Nephron (organoid): ENCODE measurements at regions not wholly inside any gene's neighbourhood (a gene's known extent, or its start where the extent isn't known, plus 50 kb on each side); places are given as distances from the start of the nearest gene placed in this dataset.
"Not testable (repeated sequence)": the region's sequence is repeated elsewhere in the genome, so short reads cannot be mapped to it uniquely, and the experiment has no call there.

Experiments
- H3K27ac Mint-ChIP-seq, 3 experiments: 2 replicates each; pipeline ENCODE4 v1.8.0; 2020; ENCODE audit warnings: mixed read lengths in 3 of 3, mild to moderate bottlenecking in 2 of 3, moderate library complexity in 1 of 3
- H3K27me3 Mint-ChIP-seq: 2 replicates; pipeline ENCODE4 v1.8.0; 2021; ENCODE audit warnings: low read depth, mild to moderate bottlenecking, moderate library complexity, mixed read lengths
- H3K36me3 Mint-ChIP-seq: 2 replicates; pipeline ENCODE4 v1.8.0; 2020; ENCODE audit warnings: low read depth, mixed read lengths
- H3K4me1 Mint-ChIP-seq: 2 replicates; pipeline ENCODE4 v1.8.0; 2020; ENCODE audit warnings: mixed read lengths
- H3K4me3 Mint-ChIP-seq, 3 experiments: 2 replicates each; pipeline ENCODE4 v1.8.0; 2020; ENCODE audit warnings: mild to moderate bottlenecking in 3 of 3, mixed read lengths in 3 of 3, moderate library complexity in 2 of 3
- H3K9me3 Mint-ChIP-seq: 2 replicates; pipeline ENCODE4 v1.8.0; 2020; ENCODE audit warnings: mixed read lengths
- CTCF ChIP-seq, 3 experiments: fragments of 200-600 bp; sonication (generic); IDR thresholded peaks; one replicate each; pipeline ENCODE4 v1.5.0; 2021; ENCODE audit warnings: antibody characterized with exemption in 3 of 3; ENCODE audit not compliant: unreplicated experiment in 3 of 3

DNA sequence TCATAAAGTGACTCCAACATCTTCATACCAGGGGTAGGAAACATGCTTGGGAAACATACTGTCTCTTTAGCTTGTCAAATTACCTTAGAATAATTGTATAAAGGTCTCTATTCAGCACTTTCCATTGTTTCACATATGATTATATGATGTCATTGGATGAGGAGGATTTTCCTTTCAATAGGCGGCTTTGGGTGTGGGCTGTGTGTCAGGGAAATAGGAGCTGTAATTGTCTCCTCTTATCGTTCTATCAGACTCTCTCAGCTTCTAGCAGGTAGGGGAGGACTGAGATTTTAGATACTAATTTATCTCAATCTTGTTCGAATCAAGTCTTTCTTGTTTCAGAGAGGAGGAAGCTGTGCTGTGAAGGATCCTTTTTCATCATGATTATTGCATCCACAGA, 179.4 kb upstream of the OLIG3 start:
- Mint-ChIP-seq H3K4me3 (no peak overlapping the region), H3K9me3 (peaks cover 19% of the 10 kb centered on the region), H3K27ac (no peak overlapping the region), H3K27me3 (no peaks in the 10 kb centered on the region), H3K4me1 (no peaks in the 10 kb centered on the region), H3K36me3 (no peaks in the 10 kb centered on the region)
- TF ChIP-seq CTCF (IDR thresholded peaks at IDR 0.05; ENCODE audit: unreplicated experiment in 3 of 3): no peak

- Mint-ChIP-seq H3K27ac (no peak overlapping the region), H3K4me3 (no peak overlapping the region), H3K36me3 (no peaks in the 10 kb centered on the region), H3K27me3 (no peaks in the 10 kb centered on the region), H3K4me1 (no peaks in the 10 kb centered on the region), H3K9me3 (peaks cover 18% of the 10 kb centered on the region)
- TF ChIP-seq CTCF (IDR thresholded peaks at IDR 0.05; ENCODE audit: unreplicated experiment in 3 of 3): no peak
These were observed 182.7 kb upstream of the OLIG3 start for GRCh38 chr6:137676888-137677287.

DNA sequence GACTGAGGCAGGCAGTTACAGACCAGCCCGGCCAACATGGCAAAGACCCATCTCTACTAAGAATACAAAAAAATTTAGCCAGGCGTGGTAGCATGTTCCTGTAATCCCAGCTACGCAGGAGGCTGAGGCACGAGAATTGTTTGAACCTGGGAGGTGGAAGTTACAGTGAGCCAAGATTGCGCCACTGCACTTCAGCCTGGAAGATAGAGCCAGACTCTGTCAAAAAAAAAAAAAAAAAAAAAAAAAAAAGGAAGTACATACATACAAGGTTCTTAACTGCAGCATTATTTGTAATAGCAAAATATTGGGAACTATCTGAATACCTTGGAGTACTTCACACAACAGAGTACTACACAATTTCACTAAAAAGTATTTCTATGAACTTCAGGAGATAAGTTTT, 183.5 kb upstream of the OLIG3 start:
- no peaks in the 10 kb centered on the region for H3K4me1 Mint-ChIP-seq
- H3K36me3 Mint-ChIP-seq: no peaks in the 10 kb centered on the region
- no peak overlapping the region for H3K27ac Mint-ChIP-seq
- TF ChIP-seq CTCF (IDR thresholded peaks at IDR 0.05; ENCODE audit: unreplicated experiment in 3 of 3): no peak
- no peak overlapping the region for H3K4me3 Mint-ChIP-seq
- peaks cover 22% of the 10 kb centered on the region for H3K9me3 Mint-ChIP-seq
- no peaks in the 10 kb centered on the region for H3K27me3 Mint-ChIP-seq

DNA sequence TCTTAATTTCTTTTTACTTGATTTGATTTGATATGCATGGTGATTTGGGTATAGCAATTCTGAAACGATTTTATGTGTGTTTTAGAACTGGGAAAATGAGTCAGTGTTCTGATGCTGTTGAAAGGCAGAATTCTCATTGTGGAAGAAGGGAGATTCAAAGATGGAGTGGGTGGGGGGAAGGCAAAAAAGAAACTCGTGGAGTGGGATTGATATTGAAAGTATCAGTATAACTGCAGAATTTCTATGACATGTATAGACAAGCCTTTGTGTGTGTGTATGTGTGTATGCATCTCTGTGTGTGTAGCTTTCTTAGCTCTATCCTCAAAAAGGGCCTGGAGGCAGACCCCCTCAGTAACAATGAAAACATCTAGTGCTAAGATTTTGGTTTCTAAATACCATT, 184.3 kb upstream of the OLIG3 start:
- peaks cover 22% of the 10 kb centered on the region for H3K9me3 Mint-ChIP-seq
- H3K27me3 Mint-ChIP-seq: no peaks in the 10 kb centered on the region
- H3K4me1 Mint-ChIP-seq: no peaks in the 10 kb centered on the region
- H3K36me3 Mint-ChIP-seq: no peaks in the 10 kb centered on the region
- TF ChIP-seq CTCF (IDR thresholded peaks at IDR 0.05; ENCODE audit: unreplicated experiment in 3 of 3): no peak
- no peak overlapping the region for H3K27ac Mint-ChIP-seq
- H3K4me3 Mint-ChIP-seq: no peak overlapping the region

- Mint-ChIP-seq H3K4me1 (no peaks in the 10 kb centered on the region), H3K36me3 (no peaks in the 10 kb centered on the region), H3K4me3 (no peak overlapping the region), H3K9me3 (peaks cover 22% of the 10 kb centered on the region), H3K27me3 (no peaks in the 10 kb centered on the region), H3K27ac (no peak overlapping the region)
- no peak for TF ChIP-seq CTCF (IDR thresholded peaks at IDR 0.05; ENCODE audit: unreplicated experiment in 3 of 3)
These were observed 186.2 kb upstream of the TNFAIP3 start for GRCh38 chr6:137680705-137681346.

DNA sequence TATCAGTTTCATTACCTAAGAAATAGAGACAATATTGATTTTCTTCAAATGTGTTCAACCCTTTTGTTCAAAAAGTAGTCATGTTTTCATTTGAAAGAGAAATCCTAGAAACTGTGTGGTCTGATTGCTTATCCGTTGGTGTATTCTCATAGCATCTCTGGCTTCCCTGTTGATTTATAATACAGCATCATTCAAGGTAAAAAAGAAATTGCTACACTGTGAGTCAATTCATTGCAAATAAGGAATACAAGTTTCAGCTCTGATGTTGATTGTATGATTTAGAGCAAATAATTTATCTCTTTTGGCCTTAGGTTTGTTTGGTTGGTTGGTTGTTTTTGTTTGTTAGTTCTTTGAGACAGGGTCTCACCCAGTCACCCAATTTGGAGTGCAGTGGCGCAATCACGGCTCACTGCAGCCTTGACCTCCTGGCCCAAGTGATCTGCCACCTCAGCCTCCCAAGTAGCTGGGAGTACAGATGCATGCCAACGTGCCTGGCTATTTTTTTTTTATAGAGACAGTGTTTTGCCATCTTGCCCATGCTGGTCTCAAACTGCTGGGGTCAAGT, 185.5 kb upstream of the TNFAIP3 start:
- Mint-ChIP-seq H3K27me3 (no peaks in the 10 kb centered on the region), H3K9me3 (peaks cover 21% of the 10 kb centered on the region), H3K36me3 (no peaks in the 10 kb centered on the region), H3K27ac (no peak overlapping the region), H3K4me3 (no peak overlapping the region), H3K4me1 (no peaks in the 10 kb centered on the region)
- no peak for TF ChIP-seq CTCF (IDR thresholded peaks at IDR 0.05; ENCODE audit: unreplicated experiment in 3 of 3)

DNA sequence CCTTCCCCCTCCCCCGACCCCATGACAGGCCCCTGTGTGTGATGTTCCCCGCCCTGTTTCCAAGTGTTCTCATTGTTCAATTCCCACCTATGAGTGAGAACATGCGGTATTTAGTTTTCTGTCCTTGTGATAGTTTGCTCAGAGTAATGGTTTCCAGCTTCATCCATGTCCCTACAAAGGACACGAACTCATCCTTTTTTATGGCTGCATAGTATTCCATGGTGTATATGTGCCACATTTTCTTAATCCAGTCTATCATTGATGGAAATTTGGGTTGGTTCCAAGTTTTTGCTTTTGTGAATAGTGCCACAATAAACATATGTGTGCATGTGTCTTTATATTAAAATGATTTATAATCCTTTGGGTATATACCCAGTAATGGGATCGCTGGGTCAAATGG, 184.4 kb upstream of the TNFAIP3 start:
- not testable (repeated sequence) for H3K27ac Mint-ChIP-seq, H3K36me3 Mint-ChIP-seq, H3K27me3 Mint-ChIP-seq, H3K4me3 Mint-ChIP-seq, H3K4me1 Mint-ChIP-seq
- H3K9me3 Mint-ChIP-seq: peaks cover 16% of the 10 kb centered on the region
